Endothelial cell of umbilical vein (primary cell): ENCODE measurements at regions not wholly inside any gene's neighbourhood (a gene's known extent, or its start where the extent isn't known, plus 50 kb on each side); places are given as distances from the start of the nearest gene placed in this dataset.

ENCODE experiments used
- CTCF ChIP-seq, 2 donors: IDR thresholded peaks; 1 replicate in 1 of 2; 2 replicates in 1 of 2; pipeline ENCODE4 v1.5.1; 2011; ENCODE audit warnings: low read length in 2 of 2, mild to moderate bottlenecking in 2 of 2, moderate library complexity in 2 of 2, control low read depth in 1 of 2, inconsistent platforms in 1 of 2, low read depth in 1 of 2; ENCODE audit not compliant: insufficient read depth in 1 of 2; ENCODE audit errors: extremely low read depth in 1 of 2
- EZH2 ChIP-seq: IDR thresholded peaks from 2 replicates; pipeline ENCODE4 v1.6.1; 2012; ENCODE audit warnings: borderline replicate concordance, low read depth, mild to moderate bottlenecking, moderate library complexity, low read length, inconsistent platforms; ENCODE audit not compliant: severe bottlenecking
- FOS ChIP-seq: IDR thresholded peaks from 2 replicates; pipeline ENCODE4 v1.6.1; 2011; ENCODE audit warnings: mild to moderate bottlenecking, low read length, moderate library complexity, borderline replicate concordance; ENCODE audit not compliant: insufficient read depth
- GATA2 ChIP-seq: IDR thresholded peaks from 2 replicates; pipeline ENCODE4 v1.7.0; 2011; ENCODE audit warnings: low read depth, mild to moderate bottlenecking, moderate library complexity, mixed read lengths, low read length; ENCODE audit not compliant: insufficient read length, insufficient read depth
- JUN ChIP-seq: IDR thresholded peaks from 2 replicates; pipeline ENCODE4 v1.6.1; 2011; ENCODE audit warnings: borderline replicate concordance, low read depth; ENCODE audit not compliant: insufficient read length, insufficient read depth
- MAX ChIP-seq: IDR thresholded peaks from 2 replicates; pipeline ENCODE4 v1.6.1; 2011; ENCODE audit not compliant: insufficient read depth, insufficient read length
- MYC ChIP-seq: IDR thresholded peaks from one replicate; pipeline ENCODE4 v1.6.1; 2011; ENCODE audit warnings: mild to moderate bottlenecking, low read depth, low read length
- POLR2A ChIP-seq: IDR thresholded peaks from 2 replicates; pipeline ENCODE4 v1.6.1; 2012; ENCODE audit warnings: low read depth, mild to moderate bottlenecking, control low read depth, low read length
- POLR2AphosphoS5 ChIP-seq: IDR thresholded peaks from 2 replicates; pipeline ENCODE4 v1.6.1; 2012; ENCODE audit warnings: low read depth, mild to moderate bottlenecking, control low read depth, low read length, moderate library complexity; ENCODE audit not compliant: insufficient read depth

- TF ChIP-seq CTCF (IDR thresholded peaks at IDR 0.05; ENCODE audit: extremely low read depth in 1 of 2, insufficient read depth in 1 of 2, low read depth in 1 of 2, low read length in 2 of 2) (no peak), POLR2A (no peak), GATA2 (no peak), MYC (no peak), POLR2AphosphoS5 (no peak), EZH2 (no peak), MAX (no peak), JUN (no peak), FOS (no peak)
These were observed 1204.5 kb upstream of the SLC10A2 start for GRCh38 chr13:104270731-104271130.
